Stimulated activated CD4-positive, alpha-beta T cell treated with anti-CD3 and anti-CD28 coated beads, Interleukin-4, amount 100 ng/mL, for 1 hour (primary cell): ENCODE measurements at regions not wholly inside any gene's neighbourhood (a gene's known extent, or its start where the extent isn't known, plus 50 kb on each side); places are given as distances from the start of the nearest gene placed in this dataset.

ENCODE experiments used
- DNase-seq: peaks from one replicate; pipeline ENCODE4 v3.0.0-alpha.2; 2020

DNA sequence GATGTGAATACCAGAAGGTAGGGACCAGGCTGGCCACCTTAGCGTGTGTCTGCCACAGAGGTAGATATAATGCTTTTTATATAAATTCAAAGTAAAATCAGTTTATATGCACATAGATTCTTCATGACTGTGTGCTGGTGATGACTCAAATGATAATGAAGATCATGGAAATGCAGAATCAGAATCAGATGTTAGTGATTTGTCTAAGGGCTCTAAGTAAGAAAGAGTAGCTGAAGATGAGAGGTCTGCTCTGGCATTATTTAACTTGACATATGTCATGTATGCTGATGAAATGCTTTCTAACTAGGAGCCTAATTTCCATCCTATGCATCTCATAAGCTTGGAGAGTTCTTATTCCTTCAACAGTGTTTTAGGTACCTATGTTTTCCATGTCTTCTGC lies 50.3 kb upstream of the DPH6 start:
- DNase-seq: no peak

DNA sequence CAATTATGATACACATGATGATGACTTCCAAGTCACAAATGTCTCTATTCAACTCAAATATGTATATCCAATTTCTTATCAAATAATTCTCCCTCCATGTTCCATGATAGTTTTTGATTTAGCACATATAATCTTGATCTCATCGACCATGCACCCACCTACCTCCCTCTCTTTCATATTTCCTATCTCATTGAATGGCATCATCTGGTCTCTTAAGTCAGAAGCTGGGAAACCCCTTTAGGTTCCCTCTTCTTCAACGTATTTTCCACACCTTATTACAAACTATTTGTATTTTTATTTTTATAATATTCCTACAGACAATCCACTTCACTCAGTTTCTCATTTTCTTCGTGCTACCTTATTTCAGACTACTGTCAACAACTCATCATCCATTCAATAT lies 56.9 kb upstream of the DPH6 start:
- DNase-seq: no peak

DNA sequence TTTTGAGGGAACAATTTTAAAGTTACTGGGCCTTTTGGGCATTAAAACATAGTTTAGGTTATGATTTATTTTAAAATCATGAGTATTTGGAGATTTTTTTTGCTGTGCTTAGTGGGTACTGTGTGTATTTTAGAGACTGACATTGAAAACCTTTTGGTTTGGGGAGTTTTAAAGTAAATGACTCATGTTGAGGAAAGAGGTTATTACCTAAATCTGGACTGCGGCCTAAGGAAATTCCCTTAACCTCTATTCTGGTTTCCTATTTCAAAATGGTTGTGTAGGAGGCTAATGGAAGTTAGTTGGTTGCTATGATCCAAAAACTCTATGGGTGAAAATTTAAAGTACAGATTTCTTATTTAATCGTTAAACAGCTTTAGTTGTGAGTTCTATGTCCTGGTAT lies 57.3 kb upstream of the DPH6 start:
- DNase-seq: no peak

DNA sequence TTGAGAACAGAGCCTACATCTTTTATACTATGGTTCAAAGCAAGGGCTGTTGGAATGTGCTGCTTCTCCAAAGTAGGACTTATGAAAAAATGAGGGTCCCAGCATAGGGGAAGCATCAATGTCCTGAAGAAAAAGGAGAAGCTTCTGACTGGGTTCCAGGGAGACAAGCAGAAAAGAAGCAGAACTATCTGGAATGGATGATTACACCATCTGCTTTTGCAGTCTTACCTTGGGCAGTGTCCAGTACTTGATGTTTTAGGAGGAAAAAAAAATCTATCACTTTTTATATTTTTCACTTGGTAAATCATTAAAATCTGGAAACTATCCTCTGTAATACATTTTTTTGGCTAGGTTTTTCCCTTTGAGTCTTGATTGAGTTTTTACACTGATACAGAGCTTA lies 57.9 kb upstream of the DPH6 start:
- no peak for DNase-seq

DNA sequence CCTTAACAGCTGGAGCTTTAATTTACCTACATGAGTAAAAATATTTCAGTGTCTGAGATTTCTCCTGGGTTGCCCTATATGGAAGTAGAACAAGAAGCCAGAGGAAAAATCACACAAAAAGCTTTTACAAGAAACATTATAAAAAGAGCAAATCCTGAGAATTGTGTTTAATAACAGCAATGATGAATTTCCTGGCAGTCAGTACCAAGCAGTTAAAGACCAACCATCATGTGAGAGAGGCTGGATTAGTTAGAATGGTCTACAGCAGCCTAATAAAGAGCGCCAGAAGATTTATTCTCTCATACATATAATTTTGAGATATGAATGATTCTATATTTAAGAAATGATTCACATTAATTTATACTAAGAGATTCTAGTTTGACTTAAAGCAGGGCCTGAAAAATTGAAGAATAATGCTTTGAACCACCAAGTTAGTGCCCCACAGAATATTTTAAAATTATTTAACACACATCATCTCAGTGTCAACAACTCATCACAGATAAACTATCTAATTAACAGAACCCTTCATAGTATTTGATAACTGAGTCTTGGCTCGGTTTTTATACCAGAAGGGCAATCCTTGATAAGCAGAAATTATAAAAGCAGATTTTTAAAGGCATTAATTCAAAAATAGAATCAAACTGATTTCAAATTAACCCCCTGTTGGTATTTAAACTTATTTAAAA lies 59.9 kb upstream of the DPH6 start:
- no peak for DNase-seq

DNA sequence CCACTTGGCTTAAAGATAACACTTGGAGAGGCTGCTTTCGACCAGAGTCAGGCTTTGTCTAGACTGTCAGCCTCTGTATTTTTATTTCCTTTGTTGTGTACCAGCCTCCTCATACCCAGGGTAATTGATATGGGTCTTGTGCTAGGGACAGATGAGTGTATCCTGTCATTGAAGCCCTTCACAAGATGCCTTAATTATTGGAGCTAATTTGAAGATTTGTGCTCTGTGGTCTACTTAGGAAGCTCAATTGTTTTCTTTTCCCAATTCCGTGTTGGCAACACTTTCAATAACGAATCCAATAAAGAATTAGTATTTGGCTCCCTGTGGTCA lies 60.5 kb upstream of the DPH6 start:
- no peak for DNase-seq

DNA sequence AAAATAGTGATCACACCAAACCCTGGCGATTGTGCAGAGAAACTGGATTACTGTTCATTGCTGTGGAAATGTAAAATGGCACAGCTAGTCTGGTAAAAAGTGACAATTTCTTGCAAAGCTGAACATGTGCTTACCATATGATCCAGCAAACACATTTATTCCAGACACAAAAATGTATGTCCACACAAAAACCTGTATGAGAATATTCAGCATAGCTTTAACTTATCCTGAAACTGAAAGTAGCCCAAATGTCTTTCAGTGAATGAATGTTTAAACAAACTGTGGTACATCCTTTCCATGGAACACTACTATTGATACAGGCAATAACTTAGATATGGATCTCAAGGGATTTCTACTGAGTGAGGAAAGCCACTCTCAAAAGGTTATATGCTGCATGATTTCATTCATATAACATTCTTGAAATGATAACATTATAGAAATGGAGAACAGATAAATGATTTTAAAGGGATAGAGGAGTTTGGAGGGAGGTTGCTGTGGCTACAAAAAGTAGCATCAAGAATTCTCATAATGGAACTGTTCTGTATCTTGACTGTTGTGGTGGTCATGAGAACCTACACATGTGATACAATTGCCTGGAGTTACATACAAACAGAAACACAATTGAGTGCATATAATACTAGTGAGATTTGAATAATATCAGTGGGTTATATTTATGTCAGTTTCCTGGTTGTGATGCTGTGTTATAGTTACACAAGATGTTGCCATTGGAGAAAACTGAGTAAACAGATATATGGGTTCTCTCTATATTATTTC lies 70.7 kb upstream of the DPH6 start:
- no peak for DNase-seq

DNA sequence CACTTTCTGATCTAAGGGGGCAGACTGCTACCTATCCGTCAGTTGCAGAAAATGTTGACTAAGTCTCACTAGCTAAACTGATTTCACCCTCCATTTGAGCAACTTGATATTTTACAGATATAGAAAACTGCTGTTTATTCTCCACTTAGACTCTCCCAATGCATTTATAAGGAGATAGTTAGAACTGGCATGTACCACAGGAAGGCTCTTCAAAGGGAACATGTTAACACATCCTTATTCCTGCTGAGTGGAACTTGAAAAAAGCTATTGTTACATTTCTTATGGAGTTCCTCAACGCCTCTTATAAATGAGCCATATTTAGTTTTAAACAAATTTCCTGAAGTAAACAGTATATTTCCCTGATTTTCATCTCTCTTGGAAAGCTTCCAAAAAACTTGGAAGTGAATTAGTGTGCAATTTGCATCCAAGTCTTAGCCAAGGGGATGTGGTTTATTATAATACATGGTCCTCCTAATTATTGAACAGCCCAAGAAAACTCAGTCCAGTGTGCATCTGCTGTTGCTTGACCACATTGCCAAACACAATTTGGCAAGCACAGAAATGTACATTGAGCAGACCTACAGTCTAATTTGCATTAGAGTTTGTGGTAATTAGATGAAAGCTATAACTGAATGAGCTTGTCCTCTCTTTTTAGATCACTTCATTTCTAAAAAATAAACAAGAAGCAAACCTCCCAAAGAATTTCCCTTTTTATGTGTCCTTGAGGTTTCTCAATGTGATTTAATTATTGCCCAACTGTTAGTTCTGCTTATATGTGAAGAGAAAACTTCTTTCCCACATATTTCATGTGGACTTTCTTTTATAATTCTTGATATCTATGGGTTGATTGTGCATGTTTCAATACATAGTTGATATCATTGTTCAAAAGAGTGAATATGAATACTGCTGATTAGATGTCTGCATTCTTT lies 72.6 kb upstream of the DPH6 start:
- no peak for DNase-seq

DNA sequence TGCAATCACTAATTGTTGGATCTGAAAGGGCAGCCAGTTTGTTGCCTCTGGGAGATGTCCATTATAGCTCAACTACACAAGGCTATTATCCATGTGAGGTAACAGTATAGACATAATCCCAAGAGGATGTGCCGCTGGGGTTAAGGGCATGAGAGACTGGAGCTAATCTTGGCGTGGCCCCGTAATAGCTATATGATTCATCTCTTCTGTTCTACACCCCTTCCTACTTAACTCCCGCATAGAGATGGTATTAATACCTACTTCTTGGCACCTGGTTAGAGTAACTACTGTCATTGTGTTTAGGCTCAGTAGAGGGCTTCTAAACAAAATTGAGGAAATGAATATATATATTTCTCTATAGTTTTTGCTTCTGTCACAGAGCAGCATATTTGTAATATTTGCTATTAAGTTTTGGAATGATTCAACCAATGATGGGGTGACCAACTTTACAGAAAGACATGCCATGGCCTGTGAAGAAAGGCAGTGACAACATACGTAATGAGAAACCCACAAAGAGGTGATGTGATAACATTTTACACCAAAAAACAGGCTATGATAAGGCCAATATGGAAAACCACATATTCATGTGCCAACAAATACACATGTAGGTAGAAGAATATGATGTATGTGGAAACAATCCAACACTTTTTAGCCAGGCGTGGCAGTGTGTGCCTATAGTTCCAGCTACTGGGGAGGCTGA lies 76.8 kb upstream of the DPH6 start:
- DNase-seq: no peak

DNA sequence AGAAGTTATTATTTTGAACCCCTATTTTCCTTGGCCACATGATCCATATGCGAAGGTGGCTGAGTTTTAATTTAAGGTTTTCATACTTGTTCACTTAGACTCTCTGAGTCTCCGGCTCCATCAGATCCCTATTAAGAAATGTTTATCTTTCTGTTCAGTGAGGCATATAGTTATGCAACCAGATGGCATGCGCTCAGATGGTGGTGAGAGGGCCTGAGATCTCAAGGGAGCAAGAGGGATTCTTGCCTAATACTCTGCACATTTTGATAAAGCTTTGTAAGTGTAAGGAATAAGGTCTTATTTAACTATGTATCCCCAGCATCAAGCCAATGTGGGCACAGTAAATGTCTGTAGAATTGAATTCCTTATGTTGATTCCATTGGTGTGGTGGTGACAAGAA lies 78.9 kb upstream of the DPH6 start:
- DNase-seq: no peak

DNA sequence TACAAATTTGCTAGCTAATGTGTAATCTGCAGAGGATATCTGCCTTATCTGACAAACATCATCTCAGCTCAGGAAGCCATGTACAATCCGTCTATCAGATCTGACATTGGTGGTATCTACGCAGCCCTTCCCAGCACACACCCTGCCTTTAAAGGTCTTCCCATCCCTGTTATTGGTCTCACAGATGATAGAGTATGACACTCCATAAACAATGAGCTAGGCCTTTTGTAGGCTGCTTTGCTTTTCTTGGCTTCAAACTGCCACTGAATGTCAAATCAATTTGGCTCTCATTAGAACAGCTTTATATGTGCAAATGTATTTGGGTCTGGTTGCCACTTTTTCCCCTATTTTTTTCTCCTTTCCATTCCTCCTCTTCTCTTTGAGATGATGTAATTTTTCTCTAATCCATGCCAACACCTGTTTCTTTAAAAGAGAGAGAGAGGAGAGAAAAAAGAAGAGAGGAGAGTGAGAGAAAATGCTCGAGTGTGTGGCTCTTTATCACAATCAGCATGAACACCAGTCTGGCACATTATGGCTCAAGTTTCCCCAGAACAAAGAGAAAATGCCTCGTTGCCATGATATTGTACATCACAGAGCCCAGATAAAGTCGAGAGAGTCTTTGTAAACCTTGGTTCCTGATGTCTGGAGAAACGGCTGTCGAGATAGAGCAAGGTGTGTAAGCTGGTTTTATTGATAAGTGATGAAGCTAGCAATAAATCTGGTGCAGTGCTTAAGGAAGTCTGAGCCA lies 80.8 kb upstream of the DPH6 start:
- DNase-seq: no peak

DNA sequence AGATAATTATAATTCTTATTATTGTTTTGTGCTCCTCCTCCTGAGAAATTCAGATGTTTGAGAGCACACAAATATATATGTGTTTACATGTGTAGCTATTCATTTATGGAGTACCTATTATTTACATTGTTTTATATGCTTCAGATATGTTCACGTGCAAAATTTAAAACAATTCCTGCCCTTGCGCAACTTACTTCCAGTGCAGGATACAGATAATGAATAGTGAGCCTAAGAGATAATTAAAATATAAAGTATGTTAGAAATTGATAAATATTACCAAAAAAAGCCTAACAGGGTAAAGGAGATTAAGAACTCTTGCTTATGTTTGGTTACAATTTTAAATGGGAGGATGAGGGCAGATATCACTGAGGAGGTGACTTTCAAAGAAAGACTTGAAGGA lies 81.7 kb upstream of the DPH6 start:
- DNase-seq: no peak

DNA sequence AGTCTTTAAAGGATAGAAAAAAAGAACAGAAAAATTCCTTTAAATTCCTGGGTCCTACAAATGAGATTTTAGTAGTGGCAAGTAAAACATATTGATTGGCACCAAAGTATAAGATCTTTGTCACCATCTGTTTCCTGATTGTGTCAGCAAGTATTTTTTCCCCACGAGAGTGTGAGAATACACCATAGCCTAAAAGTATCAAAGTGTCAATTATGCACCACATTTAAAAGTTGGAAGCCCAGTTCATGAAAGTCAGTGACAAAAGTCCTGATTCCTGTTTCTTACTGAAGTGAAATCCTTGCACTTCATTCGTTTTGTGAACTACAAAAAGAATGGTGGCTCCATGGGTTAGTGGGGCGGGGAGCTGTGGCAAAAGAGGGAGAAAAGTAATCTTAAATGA lies 83.8 kb upstream of the DPH6 start:
- DNase-seq: no peak

DNA sequence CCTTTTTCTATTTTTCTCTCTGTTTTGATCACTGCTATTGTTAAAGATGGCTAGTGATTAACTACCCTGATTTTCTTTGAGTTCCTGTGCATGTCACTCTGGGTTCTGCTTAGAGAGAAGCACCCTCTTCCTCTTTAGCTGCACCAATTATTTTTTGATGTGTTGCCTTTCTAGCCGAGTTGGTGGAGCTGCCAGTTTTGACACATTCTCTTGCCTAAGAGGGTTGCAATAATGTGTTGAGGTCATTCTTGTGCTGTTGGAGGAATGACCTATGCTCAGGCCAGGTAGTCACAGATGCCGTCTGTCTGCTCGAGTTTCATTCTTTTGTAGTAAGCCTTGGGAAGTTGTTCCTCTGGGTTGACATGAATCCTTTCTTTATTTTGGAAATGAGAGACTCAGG lies 84.6 kb upstream of the DPH6 start:
- DNase-seq: no peak

DNA sequence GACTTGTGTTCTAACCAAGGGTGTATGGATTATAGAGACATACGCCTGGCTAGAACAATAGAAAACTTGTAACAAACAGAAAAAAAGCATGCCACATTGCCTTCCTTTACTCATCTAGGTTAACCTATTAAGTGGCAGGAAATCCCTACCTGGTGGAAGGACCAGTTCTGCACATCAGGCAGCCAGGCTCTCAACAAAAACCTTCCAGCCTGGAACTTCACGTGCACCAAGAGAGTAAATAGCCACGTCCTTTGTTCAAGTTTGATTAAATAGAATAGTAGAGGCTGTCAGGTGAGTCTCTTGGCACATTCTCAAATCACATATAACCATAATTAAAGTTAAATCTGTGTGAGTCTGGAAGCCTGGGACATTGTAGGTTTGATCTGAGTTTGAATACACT lies 85.0 kb upstream of the DPH6 start:
- no peak for DNase-seq

DNA sequence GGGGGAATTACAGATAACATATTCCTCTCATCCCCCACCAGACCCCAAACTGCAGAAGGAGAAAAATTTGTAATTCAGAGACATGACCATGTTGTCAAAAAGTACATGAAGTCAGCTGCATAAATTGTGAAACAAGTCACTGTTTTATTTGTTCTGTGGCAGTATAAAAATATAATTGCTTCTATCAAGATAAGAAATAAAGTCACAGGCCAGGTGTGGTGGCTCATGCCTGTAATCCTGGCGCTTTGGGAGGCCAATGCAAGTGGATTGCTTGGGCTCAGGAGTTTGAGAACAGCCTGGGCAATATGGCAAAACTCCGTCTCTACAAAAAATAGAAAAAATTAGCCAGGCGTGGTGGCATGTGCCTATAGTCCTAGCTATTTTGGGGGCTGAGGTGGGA lies 87.7 kb upstream of the DPH6 start:
- no peak for DNase-seq

DNA sequence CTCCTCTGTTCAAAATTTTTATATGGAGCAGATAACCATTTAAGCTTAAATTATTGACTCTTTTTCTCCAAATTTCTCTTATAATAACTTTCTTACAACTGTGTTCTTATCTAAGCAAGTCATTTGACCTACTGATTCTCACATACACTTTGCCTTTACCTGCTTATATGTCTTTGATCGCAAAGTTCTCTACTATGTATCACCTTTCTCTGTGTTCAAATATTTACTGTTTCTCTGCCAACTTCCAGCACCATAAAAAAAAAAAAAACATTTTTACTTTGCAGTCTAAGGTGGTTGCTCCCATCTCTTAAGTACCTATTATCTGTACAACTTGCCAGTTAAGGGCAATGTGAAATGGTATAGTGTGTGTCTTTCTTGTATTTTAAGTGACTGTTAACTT lies 100.8 kb upstream of the DPH6 start:
- no peak for DNase-seq

DNA sequence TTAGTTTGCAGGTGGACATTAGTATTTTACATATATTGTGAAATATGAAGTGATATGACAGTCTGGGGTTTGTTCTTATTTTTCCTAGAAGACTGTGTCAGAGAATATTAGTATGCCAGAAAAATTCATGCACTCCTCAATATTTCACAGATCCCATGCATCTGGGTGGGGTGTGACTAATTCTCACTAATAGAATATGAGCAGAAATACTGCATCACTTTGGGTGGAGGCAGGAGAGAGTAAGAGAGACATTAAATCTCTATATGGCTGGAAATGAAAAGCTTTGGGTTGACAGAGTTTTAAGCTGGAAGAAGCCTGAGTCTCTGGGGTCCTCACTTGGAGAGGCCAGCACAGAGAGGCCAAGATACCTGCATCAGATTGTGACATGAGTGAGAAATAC lies 101.3 kb upstream of the DPH6 start:
- DNase-seq: no peak

DNA sequence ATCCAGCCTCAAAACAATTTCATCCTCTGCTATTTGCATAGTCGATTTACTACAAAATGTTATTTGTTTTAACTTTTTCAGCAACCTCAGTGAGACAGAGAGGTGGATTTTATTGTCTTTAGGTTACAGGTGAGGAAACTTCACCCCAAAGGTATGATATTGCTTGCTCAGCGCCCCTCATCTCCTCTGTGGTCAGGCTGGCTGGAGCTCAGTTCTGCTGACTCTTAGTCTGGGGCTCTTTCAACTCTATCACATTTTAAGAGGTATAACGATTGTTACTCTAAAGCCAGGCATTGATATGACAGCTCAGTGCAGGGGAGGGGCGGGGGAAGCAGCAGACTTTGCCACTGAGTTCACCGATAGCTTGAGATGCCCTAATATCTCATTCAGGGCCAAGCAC lies 103.0 kb upstream of the DPH6 start:
- DNase-seq: no peak

DNA sequence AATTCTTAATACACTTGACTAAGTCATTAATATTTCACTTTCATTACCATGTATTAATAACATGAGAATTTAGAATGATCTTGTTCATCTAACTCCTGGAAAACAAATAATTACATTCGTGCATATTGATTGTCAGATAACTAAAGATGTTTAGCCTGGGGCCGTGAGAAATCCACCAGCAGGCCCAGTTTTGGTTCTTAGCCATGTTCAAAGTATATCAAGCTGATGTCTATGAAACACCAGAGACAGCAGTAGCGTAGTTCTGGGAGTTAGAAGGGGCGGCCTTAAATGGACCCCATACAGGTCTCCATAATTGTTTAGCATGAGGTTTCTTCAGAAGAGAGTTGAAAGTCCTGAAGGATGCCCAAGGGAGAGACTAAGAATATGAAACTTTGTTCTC lies 103.6 kb upstream of the DPH6 start:
- DNase-seq: no peak

DNA sequence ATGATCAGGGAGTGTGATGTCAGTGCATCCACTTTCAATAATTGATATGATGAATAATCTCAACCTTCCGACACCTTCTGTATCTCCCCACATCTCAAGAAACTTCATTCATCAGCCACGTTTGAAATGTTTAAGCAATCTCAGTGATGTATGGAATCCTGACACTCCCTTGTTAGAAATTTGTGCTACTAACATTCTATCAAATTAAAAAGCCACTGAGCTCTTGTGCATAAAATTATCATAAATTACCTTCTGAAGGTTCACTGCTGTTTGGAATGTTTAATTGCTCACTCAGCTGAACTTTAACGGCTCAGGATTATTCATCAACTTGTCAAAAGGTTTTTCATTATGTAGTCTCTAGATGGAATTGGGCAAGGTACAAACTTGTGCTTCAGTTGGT lies 108.4 kb upstream of the DPH6 start:
- no peak for DNase-seq

DNA sequence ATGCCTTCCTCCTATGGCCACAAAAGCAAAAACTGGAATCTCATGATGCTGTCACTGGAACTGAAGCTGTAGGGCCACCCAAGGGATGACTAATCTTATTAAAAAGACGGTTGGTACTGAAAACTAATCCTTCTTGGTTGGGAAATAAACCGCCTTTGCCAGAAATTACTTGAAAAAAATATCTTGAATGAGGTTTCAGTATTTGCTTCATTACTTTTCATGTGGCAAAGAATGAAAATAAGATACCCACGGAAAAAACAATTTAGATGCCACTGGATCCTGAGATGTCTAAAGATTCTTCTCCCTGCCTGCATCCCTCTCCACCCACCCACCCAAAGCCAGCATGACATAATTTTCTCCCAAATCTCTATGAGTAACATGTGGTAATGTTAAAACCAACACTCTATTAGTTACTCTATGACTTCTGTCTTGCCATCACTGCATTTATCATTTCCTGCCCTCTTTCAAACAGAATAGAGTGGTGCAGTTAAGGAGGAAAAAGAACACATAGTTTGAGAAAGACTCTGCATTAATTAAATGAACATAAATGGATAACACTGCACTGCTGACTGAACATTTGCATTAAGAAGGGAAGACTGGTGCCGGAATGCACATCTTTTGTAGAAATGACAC lies 111.8 kb upstream of the DPH6 start:
- DNase-seq: no peak
